MCF 10A (cell line): ENCODE measurements at regions not wholly inside any gene's neighbourhood (a gene's known extent, or its start where the extent isn't known, plus 50 kb on each side); places are given as distances from the start of the nearest gene placed in this dataset.
"Not testable (repeated sequence)": the region's sequence is repeated elsewhere in the genome, so short reads cannot be mapped to it uniquely, and the experiment has no call there.

Experiments used
- BruUV-seq: library from RNA; stranded (reverse); fragments of 400-500 nt; replicated peaks from 2 replicates; lab custom pipeline; 2021; lab: Mats Ljungman, UMichigan
- CTCF ChIA-PET: fragments of 300-600 bp; sonication (Branson Sonifier 250); formaldehyde crosslinking; extraction: SDS; loops from one replicate; lab custom pipeline; 2021; ENCODE audit warnings: antibody characterized with exemption, inconsistent platforms; lab: Yijun Ruan, JAX
- POLR2A ChIA-PET: fragments of 300-600, 350-650 bp; sonication (Branson Sonifier 250); formaldehyde crosslinking; extraction: SDS; loops from one replicate; lab custom pipeline; 2020; ENCODE audit warnings: antibody characterized with exemption, inconsistent platforms; lab: Yijun Ruan, JAX
- DNase-seq: peaks from one replicate; pipeline ENCODE4 v3.0.0-alpha.2; 2018; ENCODE audit not compliant: unreplicated experiment
- H3K27ac Mint-ChIP-seq: one replicate; pipeline ENCODE4 v1.8.0; 2022; ENCODE audit warnings: mild to moderate bottlenecking, low read depth, mixed read lengths; ENCODE audit not compliant: unreplicated experiment
- H3K27me3 Mint-ChIP-seq: one replicate; pipeline ENCODE4 v1.8.0; 2022; ENCODE audit warnings: mixed read lengths; ENCODE audit not compliant: insufficient read depth, unreplicated experiment
- H3K36me3 Mint-ChIP-seq: one replicate; pipeline ENCODE4 v1.8.0; 2022; ENCODE audit warnings: mild to moderate bottlenecking, moderate library complexity, mixed read lengths; ENCODE audit not compliant: insufficient read depth, unreplicated experiment
- H3K4me1 Mint-ChIP-seq: one replicate; pipeline ENCODE4 v1.8.0; 2022; ENCODE audit warnings: mixed read lengths; ENCODE audit not compliant: insufficient read depth, unreplicated experiment
- H3K4me3 Mint-ChIP-seq: one replicate; pipeline ENCODE4 v1.8.0; 2022; ENCODE audit warnings: mild to moderate bottlenecking, moderate library complexity, mixed read lengths; ENCODE audit not compliant: unreplicated experiment
- H3K9me3 Mint-ChIP-seq: one replicate; pipeline ENCODE4 v1.8.0; 2022; ENCODE audit warnings: mixed read lengths; ENCODE audit not compliant: unreplicated experiment
- intact Hi-C: fragments of 100-400 bp; cut with micrococcal nuclease; formaldehyde crosslinking; loops from 2 replicates; pipeline ENCODE4 v1.14.1; 2022
- TF ChIP-seq, protein P1 (sequence below): fragments of 200-600 bp; IDR thresholded peaks from one replicate; pipeline ENCODE4 v1.8.0; 2022; ENCODE audit warnings: antibody characterized with exemption, mild to moderate bottlenecking; ENCODE audit not compliant: unreplicated experiment

DNA sequence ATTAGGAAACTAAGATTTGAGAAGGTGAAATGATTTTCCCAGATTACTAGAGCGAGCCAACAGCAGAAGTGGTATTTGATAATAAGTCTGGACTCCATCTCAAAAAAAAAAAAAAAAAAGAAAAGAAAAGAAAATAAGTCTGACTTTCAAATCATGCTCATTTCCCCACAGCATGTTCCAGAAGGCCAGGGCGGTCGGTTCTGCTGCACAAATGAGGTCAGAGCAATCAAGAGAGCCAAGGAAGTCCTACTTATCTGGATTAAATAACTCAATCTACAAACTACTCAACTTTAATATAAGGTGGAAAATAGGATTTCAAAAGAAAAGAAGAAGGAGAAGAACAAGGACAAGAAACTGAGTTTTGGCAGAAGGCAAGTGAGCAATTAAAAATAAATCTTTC, 130.4 kb upstream of the RASA1 start:
- Mint-ChIP-seq H3K4me3 (no peak overlapping the region), H3K4me1 (peaks cover 8% of the 10 kb centered on the region), H3K9me3 (no peaks in the 10 kb centered on the region), H3K36me3 (no peaks in the 10 kb centered on the region), H3K27ac (no peak overlapping the region), H3K27me3 (no peaks in the 10 kb centered on the region)
- intact Hi-C loops: no loop called here
- no TSS peak for BruUV-seq
- DNase-seq: no peak
- POLR2A ChIA-PET: no interaction called here
- CTCF ChIA-PET: interaction anchor here (1.0 kb wide), 1 partner anchor 15 kb away, joined by 3 read pairs; no protein-coding TSS in a partner anchor
- TF ChIP-seq, protein P1, sequence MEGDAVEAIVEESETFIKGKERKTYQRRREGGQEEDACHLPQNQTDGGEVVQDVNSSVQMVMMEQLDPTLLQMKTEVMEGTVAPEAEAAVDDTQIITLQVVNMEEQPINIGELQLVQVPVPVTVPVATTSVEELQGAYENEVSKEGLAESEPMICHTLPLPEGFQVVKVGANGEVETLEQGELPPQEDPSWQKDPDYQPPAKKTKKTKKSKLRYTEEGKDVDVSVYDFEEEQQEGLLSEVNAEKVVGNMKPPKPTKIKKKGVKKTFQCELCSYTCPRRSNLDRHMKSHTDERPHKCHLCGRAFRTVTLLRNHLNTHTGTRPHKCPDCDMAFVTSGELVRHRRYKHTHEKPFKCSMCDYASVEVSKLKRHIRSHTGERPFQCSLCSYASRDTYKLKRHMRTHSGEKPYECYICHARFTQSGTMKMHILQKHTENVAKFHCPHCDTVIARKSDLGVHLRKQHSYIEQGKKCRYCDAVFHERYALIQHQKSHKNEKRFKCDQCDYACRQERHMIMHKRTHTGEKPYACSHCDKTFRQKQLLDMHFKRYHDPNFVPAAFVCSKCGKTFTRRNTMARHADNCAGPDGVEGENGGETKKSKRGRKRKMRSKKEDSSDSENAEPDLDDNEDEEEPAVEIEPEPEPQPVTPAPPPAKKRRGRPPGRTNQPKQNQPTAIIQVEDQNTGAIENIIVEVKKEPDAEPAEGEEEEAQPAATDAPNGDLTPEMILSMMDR: no peak

- ChIA-PET CTCF (interaction anchor here (0.8 to 1.0 kb wide), 2 partner anchors 16 to 17 kb away, joined by 3 read pairs; no protein-coding TSS in a partner anchor), POLR2A (interaction anchor here (0.9 to 1.2 kb wide), 3 partner anchors 10 to 15 kb away, joined by 3 to 6 read pairs (median 5); no protein-coding TSS in a partner anchor)
- peaks cover 5% of the 10 kb centered on the region for H3K4me1 Mint-ChIP-seq
- H3K36me3 Mint-ChIP-seq: no peaks in the 10 kb centered on the region
- H3K4me3 Mint-ChIP-seq: no peak overlapping the region
- H3K27me3 Mint-ChIP-seq: no peaks in the 10 kb centered on the region
- H3K27ac Mint-ChIP-seq: no peak overlapping the region
- TF ChIP-seq, protein P1: no peak
- no TSS peak for BruUV-seq
- no peaks in the 10 kb centered on the region for H3K9me3 Mint-ChIP-seq
- intact Hi-C loops: no loop called here
- no peak for DNase-seq
Measured at GRCh38 chr5:87138091-87138805, 129.4 kb upstream of the RASA1 start.

GRCh38 chr5:87139795-87140194, 127.9 kb upstream of the RASA1 start:
- CTCF ChIA-PET: interaction anchor here (0.7 kb wide), 1 partner anchor 136 kb away, joined by 3 read pairs; no protein-coding TSS in a partner anchor
- no peaks in the 10 kb centered on the region for H3K9me3 Mint-ChIP-seq
- TF ChIP-seq, protein P1: no peak
- BruUV-seq: no TSS peak
- peaks cover 5% of the 10 kb centered on the region for H3K4me1 Mint-ChIP-seq
- H3K4me3 Mint-ChIP-seq: no peak overlapping the region
- DNase-seq: no peak
- no peaks in the 10 kb centered on the region for H3K36me3 Mint-ChIP-seq
- no peak overlapping the region for H3K27ac Mint-ChIP-seq
- intact Hi-C loops: loop anchor here (1.0 kb wide), 1 partner anchor 25 kb away; no protein-coding TSS in a partner anchor
- H3K27me3 Mint-ChIP-seq: no peaks in the 10 kb centered on the region
- POLR2A ChIA-PET: interaction anchor here (0.6 to 1.3 kb wide), 4 partner anchors 12 to 26 kb away, joined by 3 to 7 read pairs (median 4); no protein-coding TSS in a partner anchor

- H3K4me1 Mint-ChIP-seq: peaks cover 5% of the 10 kb centered on the region
- H3K9me3 Mint-ChIP-seq: no peaks in the 10 kb centered on the region
- H3K4me3 Mint-ChIP-seq: no peak overlapping the region
- no peaks in the 10 kb centered on the region for H3K27me3 Mint-ChIP-seq
- intact Hi-C loops: no loop called here
- DNase-seq: no peak
- no peaks in the 10 kb centered on the region for H3K36me3 Mint-ChIP-seq
- H3K27ac Mint-ChIP-seq: no peak overlapping the region
- ChIA-PET CTCF (no interaction called here), POLR2A (no interaction called here)
- TF ChIP-seq, protein P1: no peak
- BruUV-seq: no TSS peak
Measured at GRCh38 chr5:87141544-87141943, 126.1 kb upstream of the RASA1 start.

DNA sequence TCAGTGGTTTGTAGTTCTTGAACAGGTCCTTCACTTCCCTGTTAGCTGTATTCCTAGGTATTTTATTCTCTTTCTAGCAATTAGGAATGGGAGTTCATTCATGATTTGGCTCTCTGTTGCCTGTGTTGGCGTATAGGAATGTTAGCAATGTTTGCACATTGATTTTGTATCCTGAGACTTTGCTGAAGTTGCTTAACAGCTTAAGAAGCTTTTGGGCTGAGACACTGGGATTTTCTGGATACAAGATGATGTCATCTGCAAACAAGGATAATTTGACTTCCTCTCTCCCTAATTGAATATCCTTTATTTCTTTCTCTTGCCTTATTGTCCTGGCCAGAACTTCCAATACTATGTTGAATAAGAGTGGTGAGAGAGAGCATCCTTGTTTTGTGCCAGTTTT, 121.8 kb upstream of the RASA1 start:
- CTCF ChIA-PET, H3K4me3 Mint-ChIP-seq, H3K36me3 Mint-ChIP-seq, H3K27me3 Mint-ChIP-seq, H3K9me3 Mint-ChIP-seq, H3K4me1 Mint-ChIP-seq, DNase-seq, intact Hi-C loops, BruUV-seq, POLR2A ChIA-PET, H3K27ac Mint-ChIP-seq: not testable (repeated sequence)
